HG02588 (cell line): ENCODE measurements at regions not wholly inside any gene's neighbourhood (a gene's known extent, or its start where the extent isn't known, plus 50 kb on each side); places are given as distances from the start of the nearest gene placed in this dataset.

Source experiments
- ATAC-seq: cut with Tn5 transposase; IDR thresholded peaks from one replicate; pipeline ENCODE4 v1.9.1; 2021; ENCODE audit warnings: mild to moderate bottlenecking, moderate library complexity; ENCODE audit not compliant: unreplicated experiment

DNA sequence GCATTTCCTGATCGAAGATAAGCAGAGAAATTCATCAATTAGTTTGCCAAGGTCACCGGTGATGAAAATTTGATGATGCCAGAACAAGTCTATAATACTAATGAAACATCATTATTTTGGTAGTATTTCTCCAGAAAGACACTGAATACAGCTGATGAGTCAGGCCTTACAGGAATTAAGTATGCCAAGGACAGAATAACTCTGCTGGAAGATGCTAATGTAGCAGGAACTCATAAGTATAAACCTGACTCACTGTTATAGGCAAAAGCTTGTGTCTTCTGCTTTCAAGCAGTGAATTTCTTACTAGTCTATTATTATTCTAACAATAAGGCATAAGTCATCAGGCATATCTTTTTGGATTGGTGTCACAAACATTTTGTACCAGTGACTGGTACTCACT lies 1825.1 kb upstream of the IGFBP7 start:
- no peak for ATAC-seq

DNA sequence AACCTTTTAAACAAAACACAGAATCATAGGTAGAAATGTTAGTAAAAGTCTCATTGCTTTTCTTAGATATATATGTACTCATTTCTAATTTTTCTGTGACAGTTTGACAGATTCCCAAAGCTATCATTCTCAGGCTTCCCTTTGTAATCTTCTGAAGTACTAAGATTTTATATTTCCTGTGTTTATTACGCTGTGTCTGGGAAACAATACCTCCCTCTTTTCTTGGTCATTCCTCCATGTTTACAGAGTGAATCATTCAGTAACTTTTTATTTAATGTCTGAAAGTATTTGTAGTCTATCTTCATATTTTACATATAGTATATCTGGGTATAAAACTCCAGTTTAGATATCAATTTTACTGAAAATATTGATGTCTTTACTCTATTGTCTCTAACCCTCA lies 1826.3 kb upstream of the IGFBP7 start:
- ATAC-seq: no peak

DNA sequence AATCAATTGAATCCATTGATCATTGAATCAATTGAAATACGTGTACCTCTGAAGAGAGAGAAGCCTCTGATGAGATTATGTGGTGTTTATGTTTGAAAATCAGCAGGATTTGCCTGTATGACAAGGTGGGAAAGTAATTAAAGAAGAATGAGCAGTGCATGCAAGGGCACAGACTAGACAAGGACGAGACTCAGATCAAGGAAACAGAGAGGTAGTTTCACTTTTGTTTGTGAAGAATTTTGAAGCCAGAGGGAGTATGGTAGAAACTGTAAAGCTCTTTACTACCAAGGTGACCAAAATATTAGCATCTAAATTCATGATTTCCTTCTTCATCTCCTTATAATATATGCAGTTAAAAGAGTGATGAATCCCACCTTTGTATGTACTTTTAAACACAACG lies 1830.0 kb upstream of the IGFBP7 start:
- no peak for ATAC-seq

GRCh38 chr4:58941286-58941685 lies 1831.1 kb upstream of the IGFBP7 start:
- ATAC-seq: no peak

DNA sequence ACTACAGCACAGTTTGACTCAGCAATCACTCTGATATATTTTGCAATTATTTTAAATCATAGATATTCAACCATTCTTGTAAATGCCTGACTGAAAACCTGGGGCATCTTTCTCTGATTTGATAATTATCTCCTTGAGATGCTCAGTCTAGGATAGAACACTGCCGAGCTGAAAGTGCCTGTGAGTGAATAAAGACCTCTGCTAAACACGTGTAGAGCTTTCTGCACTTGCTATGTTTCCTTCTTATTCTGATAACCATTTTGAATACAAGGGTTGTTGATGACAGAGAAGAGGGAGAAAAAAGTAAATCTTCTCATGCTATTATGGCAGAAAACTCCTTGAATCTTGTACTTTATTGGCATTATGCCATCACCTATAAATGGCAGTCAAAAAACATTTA lies 1843.4 kb upstream of the IGFBP7 start:
- ATAC-seq: no peak

GRCh38 chr4:58957711-58958110 lies 1847.5 kb upstream of the IGFBP7 start:
- no peak for ATAC-seq

DNA sequence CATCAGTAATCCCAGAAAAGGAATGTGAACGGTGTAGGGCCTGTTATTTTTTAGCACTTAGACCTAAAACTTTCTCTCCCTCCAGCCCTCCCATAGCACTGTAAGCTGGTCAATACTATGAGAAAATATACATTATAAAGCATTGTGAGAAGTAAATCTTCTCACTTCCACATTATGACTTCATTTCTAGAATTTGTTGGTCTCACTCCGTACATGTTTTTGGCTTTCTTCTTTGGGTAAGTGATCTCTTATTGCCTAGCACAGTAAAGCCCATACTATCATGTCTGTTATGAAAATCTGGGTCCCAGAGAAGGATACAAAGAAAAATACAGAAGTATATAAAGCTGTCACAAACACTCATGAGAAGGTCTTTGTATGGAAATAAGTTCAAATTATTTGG lies 1851.1 kb upstream of the IGFBP7 start:
- no peak for ATAC-seq

- ATAC-seq: no peak
Observed at GRCh38 chr4:58961925-58962324, 1851.7 kb upstream of the IGFBP7 start.

- ATAC-seq: no peak
Observed at GRCh38 chr4:58962424-58962823, 1852.2 kb upstream of the IGFBP7 start.

DNA sequence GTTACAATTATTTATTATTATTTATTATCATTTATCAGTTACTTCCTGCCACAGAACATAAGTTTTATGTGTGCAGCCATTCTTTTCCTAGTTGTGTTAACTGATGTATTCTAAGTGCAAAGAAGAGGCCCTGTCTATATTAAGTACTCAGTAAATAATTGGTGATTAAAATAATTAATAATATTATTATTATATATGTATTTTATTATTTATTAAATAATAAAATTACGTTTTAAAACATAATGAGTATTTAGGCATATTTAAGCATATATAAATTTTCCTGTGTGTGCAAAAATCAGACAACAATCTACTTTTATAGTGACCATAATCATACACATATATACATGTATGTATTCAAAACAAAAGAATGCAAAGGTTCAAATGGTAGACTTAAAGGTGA lies 1871.6 kb upstream of the IGFBP7 start:
- ATAC-seq: no peak

DNA sequence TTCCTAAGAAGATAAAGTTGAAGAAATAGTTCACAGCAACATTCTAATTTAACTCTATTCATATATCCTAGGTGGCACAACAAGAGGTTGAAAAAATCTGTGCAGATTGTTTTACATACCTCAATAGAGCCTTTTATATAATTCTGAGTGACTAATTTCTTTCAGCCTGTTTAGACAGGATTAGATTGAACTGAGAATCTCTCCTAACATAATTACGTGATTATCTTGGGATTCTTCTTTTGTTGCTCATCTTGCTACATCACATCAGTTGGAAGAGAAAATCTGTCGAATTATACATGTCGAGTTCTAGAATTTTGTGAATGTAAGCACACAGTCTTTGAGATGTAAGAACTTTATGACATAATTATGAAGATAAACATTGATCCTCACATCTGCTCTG lies 1873.7 kb upstream of the IGFBP7 start:
- ATAC-seq: no peak

DNA sequence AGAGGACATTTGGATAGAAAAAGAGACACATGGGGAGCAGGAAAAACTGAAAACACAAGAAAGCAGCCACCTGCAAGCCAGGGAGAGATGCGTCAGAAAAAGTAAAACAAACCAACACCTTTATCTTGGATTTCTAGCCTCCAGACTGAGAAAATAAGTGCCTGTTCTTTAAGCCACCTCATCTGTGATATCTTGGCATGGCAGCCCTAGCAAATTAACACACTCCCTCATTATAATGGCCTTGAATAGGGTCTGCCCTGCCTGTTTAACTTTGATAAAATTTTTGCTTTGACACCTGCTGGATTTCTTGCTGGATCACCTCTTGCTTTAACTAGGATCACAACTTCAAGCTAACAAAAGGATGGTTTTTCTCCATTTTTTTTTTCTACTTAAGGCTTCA lies 1892.0 kb upstream of the IGFBP7 start:
- no peak for ATAC-seq

DNA sequence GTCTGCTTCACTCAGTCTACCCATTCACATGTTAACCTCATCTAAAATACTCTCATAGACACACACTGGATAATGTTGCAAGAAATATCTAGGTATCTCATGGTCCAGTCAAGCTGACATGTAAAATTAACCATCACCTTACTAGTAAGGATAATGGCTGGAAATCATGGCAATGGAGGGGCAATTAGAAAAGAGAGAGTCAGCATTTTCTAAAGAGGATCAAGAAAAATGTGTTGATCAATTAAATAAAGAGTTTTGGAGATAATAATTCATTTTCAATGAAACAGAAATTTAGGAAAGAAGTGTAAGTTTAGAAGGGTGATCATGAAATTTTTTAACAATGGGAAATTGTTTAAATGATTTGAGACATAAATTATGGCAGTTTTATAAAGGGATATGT lies 1914.1 kb upstream of the IGFBP7 start:
- ATAC-seq: no peak

DNA sequence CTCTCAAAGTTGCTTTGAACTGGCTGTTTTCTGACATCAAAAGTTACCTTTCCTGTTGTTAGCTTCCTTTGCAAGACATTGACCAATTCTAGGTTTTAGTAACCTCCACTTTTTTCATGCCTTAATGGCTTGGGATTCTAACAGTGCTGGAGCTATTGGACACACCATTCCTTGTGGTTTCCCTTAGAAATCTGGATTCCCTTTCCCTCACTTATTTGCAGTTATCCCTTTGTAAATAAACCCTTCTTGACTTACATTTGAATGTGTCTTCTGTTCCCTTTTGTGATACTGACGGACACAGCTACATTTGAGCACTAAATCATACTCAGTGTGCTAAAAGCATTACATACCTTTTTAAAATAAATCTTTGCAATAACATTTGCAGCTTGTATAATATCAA lies 1927.6 kb upstream of the IGFBP7 start:
- ATAC-seq: no peak

- no peak for ATAC-seq
Observed at GRCh38 chr4:59039046-59039445, 1928.9 kb upstream of the IGFBP7 start.

DNA sequence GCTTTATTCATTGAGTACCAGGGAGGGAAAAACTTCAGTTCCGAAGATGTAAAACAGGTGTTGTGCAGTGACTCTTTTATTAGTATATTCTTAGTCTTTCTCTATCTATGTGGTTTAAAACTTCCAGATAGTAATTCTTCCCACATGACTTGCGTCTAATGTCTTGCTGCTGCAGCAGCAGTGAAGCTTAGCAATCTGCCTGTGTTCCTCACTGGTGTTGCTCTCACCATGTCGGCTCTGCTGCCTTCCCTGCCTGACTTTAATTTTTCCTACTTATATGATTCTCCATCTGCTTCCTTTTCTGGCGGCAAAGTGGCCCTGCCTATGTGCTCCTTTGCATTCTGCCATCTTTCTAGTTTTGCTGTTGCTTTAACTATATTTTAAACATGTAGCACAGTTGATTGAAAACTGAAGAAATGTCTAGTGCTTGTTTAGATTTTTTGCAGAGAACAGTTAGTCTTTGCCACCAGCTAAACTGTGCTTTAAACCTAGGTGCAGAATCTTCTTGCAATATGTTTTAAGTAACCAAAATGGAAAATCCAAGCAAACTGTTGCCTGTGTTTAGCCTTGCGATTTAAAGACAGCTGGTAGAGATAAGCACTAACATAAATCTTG lies 1934.2 kb upstream of the IGFBP7 start:
- no peak for ATAC-seq

DNA sequence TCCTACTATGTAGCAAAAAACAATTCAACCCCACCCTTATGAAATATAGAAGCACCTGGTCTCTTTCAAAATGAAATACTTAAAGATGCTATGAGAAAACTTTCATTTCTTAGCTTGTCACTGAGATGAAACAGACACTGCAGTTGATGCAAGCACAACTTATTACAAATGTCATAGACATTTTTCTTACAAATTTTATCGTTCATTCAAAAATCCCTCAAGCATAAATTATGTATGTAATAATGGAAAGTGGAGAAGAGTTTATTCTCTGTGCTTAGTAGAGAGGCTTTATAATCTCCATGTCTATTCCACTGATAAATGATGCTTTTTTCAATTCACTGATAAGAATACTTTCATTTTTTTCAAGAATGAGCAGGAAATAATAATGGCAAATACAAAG lies 1943.9 kb upstream of the IGFBP7 start:
- ATAC-seq: no peak

GRCh38 chr4:59057804-59058203 lies 1947.6 kb upstream of the IGFBP7 start:
- no peak for ATAC-seq

DNA sequence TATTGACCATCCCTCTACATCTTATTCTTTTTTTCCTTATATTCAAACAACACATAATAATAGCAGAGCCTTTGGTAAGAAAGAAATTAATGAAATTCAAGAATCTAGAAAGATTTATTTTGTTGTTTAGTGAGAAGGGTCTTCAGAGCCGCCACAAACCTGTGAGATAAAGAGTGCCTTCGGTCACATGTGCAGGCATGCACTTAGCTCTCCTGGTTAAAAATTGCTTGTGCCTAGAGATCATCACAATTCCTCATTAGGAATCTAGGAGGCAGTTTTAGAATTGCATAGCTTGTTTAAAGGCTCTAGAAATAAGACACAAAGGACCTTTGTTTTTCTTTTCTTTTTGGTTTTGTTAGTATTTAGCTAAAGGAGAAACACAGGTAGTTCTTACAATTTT lies 1948.4 kb upstream of the IGFBP7 start:
- no peak for ATAC-seq

GRCh38 chr4:59060002-59060846 lies 1950.0 kb upstream of the IGFBP7 start:
- no peak for ATAC-seq

DNA sequence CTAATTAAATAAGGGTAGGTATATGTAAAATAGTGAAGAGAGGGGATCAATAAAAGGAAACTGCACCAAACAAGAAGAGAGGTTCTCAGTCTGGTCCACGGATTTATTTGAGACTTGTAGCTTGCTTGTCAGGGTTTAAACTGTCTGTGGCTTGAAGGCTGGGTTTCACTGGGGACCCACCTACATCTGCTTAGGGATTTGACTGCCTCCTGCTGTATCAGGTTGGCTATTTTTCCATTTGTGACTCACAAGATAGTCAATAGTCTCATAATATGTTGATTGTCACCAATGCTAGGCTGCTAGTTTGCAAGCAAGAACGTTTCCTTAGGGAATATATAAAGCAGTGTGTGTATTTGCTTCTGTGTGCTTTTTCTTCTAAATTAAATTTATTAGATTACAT lies 1950.7 kb upstream of the IGFBP7 start:
- no peak for ATAC-seq

GRCh38 chr4:59063015-59063720 lies 1953.0 kb upstream of the IGFBP7 start:
- no peak for ATAC-seq
